HG03460 (cell line): ENCODE measurements at regions not wholly inside any gene's neighbourhood (a gene's known extent, or its start where the extent isn't known, plus 50 kb on each side); places are given as distances from the start of the nearest gene placed in this dataset.
A peak's percentile ranks its signal among the peaks of the same experiment; 100 is the strongest.

Source experiments
- ATAC-seq: cut with Tn5 transposase; IDR thresholded peaks from one replicate; pipeline ENCODE4 v1.9.1; 2021; ENCODE audit not compliant: unreplicated experiment

DNA sequence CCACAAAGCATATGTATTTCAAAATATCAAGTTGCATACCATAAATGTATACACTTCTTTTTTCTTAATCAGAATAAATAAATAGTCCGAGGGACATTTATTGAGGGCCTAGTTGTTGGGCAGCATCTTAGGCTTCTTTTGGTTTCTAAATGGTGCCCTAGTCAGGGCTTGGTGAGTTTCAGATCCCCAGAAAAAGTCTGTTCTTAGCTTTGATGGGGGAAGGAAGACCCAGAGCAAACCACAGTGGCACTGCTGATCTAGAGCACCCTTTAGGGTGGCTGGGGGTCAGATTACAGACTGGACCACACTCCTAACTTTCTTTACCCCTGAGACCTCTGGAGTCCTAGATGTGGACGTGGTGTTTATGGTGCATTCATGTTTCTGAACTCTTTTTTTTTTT lies 97.8 kb downstream of the C9orf152 start:
- ATAC-seq: peak; percentile 76

DNA sequence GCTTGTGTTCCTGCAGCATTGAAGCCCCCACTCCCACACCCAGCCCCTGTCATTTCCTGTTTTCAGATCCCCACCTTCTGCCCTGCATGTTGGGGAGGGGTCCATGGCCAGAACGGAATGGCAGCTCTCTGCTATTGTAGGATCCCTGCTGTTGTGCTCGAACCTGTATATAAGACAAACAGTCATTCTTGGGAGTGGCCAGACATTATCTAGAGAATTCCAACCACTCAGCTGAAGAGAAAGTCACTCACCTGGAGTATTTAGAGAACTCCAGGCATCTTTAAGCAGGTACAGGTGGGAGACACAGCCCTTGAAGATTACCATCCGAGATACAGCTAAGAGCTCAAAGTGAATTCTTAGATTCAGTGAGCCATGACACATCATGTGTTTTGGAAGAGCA lies 96.1 kb downstream of the C9orf152 start:
- ATAC-seq: no peak

DNA sequence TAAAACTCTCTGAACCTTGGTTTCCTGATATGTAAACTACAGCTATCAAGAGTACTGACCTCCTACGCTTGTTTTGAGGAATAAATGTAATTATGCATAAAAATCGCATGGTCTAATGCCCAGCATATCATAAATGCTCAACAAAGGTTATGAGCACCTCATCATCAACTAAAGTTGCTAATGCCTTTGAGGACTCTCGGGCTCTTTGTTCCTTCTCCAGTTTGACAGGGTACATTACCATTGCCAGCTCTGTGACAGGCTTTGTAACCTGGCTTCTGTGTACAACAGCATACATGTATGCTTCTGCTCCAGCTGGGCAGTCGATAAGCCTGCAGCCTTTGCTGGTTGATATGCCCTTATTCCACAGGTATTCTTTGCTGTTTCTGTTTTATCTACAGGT lies 95.2 kb downstream of the C9orf152 start:
- no peak for ATAC-seq

GRCh38 chr9:110114086-110114858 lies 93.7 kb downstream of the C9orf152 start:
- ATAC-seq: no peak

GRCh38 chr9:110114859-110115201 lies 93.1 kb downstream of the C9orf152 start:
- ATAC-seq: no peak

DNA sequence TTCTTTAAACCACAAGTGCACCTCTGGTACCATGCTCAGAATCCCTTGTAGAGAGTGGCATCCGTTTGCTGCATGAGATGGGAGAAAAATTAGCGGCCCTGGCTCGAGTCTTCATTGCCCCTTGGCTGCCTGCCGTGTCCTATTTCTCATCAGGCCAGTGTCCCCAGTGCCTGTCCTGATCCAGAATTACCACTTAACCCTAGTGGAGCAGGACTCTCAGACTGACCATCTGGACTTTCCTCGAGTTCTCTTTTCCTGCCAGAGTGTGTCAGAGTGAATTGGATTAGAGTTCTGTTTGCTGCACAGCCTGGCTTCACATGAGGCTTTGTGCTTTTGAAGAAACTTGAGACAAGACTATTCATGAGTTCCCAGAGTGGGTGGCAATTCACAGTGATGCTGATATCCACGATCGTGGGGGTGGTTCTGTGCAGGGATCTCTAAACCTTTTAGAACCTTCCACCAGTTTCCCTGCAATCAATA lies 92.6 kb downstream of the C9orf152 start:
- no peak for ATAC-seq

GRCh38 chr9:110115826-110116542 lies 92.0 kb downstream of the C9orf152 start:
- no peak for ATAC-seq

DNA sequence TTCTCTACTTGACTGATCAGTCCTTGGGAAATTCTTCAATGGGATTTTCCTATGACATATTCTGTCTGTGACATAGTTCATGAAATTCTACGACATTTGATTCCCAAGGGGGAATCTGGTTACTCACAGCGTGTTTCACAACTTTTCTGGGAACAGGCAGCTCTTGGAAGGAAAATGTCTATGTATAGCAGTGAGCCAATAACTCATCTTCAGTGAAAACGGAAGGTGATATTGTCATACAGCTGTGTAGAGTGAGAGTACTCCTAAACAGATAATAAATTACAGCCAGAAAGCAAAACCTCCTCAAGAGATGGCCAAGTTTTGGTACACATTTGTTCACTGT lies 91.4 kb downstream of the C9orf152 start:
- ATAC-seq: no peak

- no peak for ATAC-seq
Observed at GRCh38 chr9:110121170-110121569, 86.8 kb downstream of the C9orf152 start.

DNA sequence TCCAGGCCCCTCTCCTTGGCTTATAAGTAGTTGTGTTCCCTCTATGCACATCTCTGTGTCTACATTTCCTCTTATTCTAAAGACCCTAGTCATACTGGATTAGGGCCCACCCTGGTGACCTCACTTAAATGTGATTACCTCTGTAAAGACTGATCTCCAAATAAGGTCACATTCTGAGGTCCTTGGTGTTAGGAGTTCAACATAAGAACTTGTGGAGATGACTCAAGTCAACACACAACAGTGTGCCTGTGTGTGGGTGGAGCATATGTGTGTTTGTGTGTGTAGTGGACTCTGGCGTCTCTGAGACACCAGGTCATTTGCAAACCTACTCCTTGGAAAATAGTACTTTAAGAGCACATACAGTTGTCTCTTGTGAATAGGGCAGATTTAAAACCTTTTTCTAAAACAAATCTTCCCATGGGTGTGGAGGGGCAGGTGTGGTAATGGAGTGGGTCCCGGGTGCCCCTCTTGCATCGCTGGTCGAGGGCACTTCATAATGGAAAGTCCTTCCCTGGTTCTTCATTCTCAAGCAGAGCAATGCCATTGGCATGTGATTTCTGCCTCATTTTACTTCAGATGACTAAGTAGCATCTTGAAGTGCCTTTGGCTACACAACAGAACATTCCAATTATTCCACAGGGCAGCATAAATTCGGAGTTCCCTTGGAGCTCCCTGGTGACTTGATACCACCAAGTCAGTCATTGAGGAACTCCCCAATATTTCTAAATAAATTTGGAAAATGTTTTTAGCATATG lies 84.4 kb downstream of the C9orf152 start:
- ATAC-seq: no peak

GRCh38 chr9:110124439-110124838 lies 83.5 kb downstream of the C9orf152 start:
- no peak for ATAC-seq

- no peak for ATAC-seq
Observed at GRCh38 chr9:110125207-110125751, 82.7 kb downstream of the C9orf152 start.

- no peak for ATAC-seq
Observed at GRCh38 chr9:110125763-110126351, 82.1 kb downstream of the C9orf152 start.

DNA sequence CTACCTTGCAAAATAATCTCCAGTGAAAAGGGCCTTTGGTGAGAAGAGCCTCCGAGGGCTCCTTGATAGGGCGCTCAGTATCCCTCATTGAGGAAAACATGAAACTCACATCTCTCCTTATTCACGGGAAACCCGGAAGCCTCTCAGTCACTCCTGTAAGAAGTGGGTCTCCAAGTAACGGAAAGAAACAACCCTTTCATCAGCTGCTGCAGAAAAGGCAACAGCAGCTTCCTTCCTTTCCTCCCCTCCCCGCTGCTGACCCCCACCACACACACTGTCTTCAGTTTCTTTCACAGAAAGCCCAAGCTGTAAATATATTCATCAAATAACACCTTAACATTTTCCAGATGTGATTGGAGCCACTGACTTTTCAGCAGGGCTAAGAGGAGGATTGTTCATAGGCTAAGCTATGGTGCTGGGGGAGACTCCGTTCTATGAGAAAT lies 81.4 kb downstream of the C9orf152 start:
- ATAC-seq: no peak

- ATAC-seq: no peak
Observed at GRCh38 chr9:110126986-110127864, 80.7 kb downstream of the C9orf152 start.

DNA sequence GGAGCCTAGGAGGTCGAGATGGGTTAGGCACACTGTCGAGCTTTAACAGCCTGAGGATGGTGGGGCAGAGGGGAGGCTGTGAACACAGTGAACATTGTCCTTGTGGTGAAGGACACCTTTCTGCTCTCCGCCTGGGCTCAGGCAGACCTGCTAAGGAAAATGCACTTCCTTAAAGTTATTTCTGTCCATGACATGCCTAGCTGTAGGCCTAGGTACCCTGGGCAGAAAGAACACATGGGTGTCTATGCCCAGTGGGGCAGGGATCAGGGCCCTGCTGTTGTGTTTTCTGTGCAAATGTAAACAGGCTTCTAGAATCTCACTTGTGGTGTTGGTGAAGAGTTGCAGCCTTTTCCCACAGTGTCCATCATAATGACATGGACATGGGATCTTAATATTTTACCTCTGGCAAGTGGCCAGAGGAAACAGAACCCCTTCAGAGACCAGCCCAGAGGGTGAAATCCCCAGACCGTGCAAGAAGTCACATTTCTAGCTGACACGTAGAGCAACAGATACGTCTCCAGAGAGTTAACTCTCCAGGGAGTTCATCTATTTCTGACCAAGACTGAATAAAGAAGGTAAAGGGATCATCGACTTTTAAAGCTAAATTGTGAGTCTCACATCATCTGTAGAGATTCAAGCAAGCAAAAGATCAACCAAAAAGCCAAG lies 79.2 kb downstream of the C9orf152 start:
- ATAC-seq: peak; percentile 76

DNA sequence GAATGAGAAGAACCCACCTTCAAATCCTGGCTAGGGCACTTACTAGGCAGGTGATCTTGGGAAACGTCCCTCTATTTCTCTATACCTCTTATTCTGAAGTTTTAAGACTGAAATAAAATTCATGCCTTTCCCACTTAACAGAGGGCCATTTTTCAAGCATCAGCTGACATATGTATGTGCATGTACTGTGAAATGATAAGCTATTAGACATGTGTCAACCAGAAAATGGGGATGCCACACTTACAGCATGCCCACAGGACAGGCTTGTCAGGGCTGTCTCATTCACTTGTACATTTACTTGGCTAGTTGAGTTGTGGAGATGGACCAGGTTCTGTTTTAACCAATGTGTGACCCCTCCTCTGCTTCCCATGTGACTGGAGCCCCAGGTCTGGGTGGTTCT lies 78.5 kb downstream of the C9orf152 start:
- no peak for ATAC-seq

GRCh38 chr9:110130211-110130610 lies 77.7 kb downstream of the C9orf152 start:
- no peak for ATAC-seq

- no peak for ATAC-seq
Observed at GRCh38 chr9:110130791-110131416, 77.1 kb downstream of the C9orf152 start.
